Stromal cell of bone marrow (primary cell): ENCODE measurements at regions not wholly inside any gene's neighbourhood (a gene's known extent, or its start where the extent isn't known, plus 50 kb on each side); places are given as distances from the start of the nearest gene placed in this dataset.
"Not testable (repeated sequence)": the region's sequence is repeated elsewhere in the genome, so short reads cannot be mapped to it uniquely, and the experiment has no call there.

Experiments
- DNase-seq: peaks from one replicate; pipeline ENCODE4 v3.0.0-alpha.2; 2012; ENCODE audit warnings: low read depth

GRCh38 chr13:62171697-62172096 lies 756.0 kb upstream of the PCDH20 start:
- no peak for DNase-seq

- no peak for DNase-seq
These were observed 753.2 kb upstream of the PCDH20 start for GRCh38 chr13:62168891-62169290.

GRCh38 chr13:62167650-62168172 lies 752.1 kb upstream of the PCDH20 start:
- no peak for DNase-seq

GRCh38 chr13:62162860-62163259 lies 747.2 kb upstream of the PCDH20 start:
- no peak for DNase-seq

- no peak for DNase-seq
These were observed 742.9 kb upstream of the PCDH20 start for GRCh38 chr13:62158520-62158919.

GRCh38 chr13:62151724-62152123 lies 736.1 kb upstream of the PCDH20 start:
- DNase-seq: not testable (repeated sequence)

GRCh38 chr13:62142048-62142447 lies 726.4 kb upstream of the PCDH20 start:
- DNase-seq: no peak

GRCh38 chr13:62139597-62139996 lies 723.9 kb upstream of the PCDH20 start:
- no peak for DNase-seq

- no peak for DNase-seq
These were observed 722.2 kb upstream of the PCDH20 start for GRCh38 chr13:62137629-62138405.

GRCh38 chr13:62131604-62132003 lies 716.0 kb upstream of the PCDH20 start:
- DNase-seq: no peak

- DNase-seq: no peak
These were observed 714.7 kb upstream of the PCDH20 start for GRCh38 chr13:62130062-62130970.

- no peak for DNase-seq
These were observed 713.4 kb upstream of the PCDH20 start for GRCh38 chr13:62129000-62129551.

GRCh38 chr13:62126400-62126799 lies 710.8 kb upstream of the PCDH20 start:
- DNase-seq: no peak

- no peak for DNase-seq
These were observed 709.8 kb upstream of the PCDH20 start for GRCh38 chr13:62125451-62125850.

- no peak for DNase-seq
These were observed 707.8 kb upstream of the PCDH20 start for GRCh38 chr13:62123409-62123808.

- DNase-seq: no peak
These were observed 706.8 kb upstream of the PCDH20 start for GRCh38 chr13:62122434-62122833.

GRCh38 chr13:62119739-62120700 lies 704.4 kb upstream of the PCDH20 start:
- no peak for DNase-seq

- DNase-seq: no peak
These were observed 700.2 kb upstream of the PCDH20 start for GRCh38 chr13:62115831-62116230.

GRCh38 chr13:62113179-62113578 lies 697.5 kb upstream of the PCDH20 start:
- DNase-seq: no peak

GRCh38 chr13:62110079-62110478 lies 694.4 kb upstream of the PCDH20 start:
- DNase-seq: no peak

- not testable (repeated sequence) for DNase-seq
These were observed 688.5 kb upstream of the PCDH20 start for GRCh38 chr13:62104136-62104535.
